ENCODE measurements at regions not wholly inside any gene's neighbourhood (a gene's known extent, or its start where the extent isn't known, plus 50 kb on each side); places are given as distances from the start of the nearest gene placed in this dataset.

DNA sequence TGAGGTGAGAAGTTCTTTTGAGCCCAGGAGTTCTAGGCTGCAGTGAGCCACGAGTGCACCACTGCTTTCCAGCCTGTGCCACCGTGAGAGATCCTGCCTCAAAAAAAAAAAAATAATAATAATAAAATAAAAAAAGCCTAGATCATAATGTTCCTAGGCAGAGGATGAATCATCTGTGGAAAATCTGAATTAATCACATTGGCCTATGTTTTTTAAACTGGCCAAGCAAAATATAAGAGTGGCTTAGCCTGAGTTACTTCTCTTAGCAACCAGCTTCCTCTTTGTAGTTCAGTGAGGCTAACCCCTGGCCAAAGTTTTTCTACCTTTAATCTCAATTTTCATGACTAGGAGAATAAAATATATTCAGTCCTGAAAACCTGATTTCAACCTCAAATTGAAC is 614.6 kb downstream of the PPP4R3C start:
- TF ChIP-seq TCF12 (IDR thresholded peaks at IDR 0.05; ENCODE audit: low read depth) = no peak
- TF ChIP-seq FOXM1 (IDR thresholded peaks at IDR 0.05; ENCODE audit: borderline replicate concordance, low read depth) = no peak
- no peak for TF ChIP-seq EGR1 (IDR thresholded peaks at IDR 0.05)
- no peak for TF ChIP-seq YY1 (IDR thresholded peaks at IDR 0.05; ENCODE audit: low read depth)
- TF ChIP-seq, protein P1, sequence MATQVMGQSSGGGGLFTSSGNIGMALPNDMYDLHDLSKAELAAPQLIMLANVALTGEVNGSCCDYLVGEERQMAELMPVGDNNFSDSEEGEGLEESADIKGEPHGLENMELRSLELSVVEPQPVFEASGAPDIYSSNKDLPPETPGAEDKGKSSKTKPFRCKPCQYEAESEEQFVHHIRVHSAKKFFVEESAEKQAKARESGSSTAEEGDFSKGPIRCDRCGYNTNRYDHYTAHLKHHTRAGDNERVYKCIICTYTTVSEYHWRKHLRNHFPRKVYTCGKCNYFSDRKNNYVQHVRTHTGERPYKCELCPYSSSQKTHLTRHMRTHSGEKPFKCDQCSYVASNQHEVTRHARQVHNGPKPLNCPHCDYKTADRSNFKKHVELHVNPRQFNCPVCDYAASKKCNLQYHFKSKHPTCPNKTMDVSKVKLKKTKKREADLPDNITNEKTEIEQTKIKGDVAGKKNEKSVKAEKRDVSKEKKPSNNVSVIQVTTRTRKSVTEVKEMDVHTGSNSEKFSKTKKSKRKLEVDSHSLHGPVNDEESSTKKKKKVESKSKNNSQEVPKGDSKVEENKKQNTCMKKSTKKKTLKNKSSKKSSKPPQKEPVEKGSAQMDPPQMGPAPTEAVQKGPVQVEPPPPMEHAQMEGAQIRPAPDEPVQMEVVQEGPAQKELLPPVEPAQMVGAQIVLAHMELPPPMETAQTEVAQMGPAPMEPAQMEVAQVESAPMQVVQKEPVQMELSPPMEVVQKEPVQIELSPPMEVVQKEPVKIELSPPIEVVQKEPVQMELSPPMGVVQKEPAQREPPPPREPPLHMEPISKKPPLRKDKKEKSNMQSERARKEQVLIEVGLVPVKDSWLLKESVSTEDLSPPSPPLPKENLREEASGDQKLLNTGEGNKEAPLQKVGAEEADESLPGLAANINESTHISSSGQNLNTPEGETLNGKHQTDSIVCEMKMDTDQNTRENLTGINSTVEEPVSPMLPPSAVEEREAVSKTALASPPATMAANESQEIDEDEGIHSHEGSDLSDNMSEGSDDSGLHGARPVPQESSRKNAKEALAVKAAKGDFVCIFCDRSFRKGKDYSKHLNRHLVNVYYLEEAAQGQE (IDR thresholded peaks at IDR 0.05; ENCODE audit: low read depth) = no peak
- no peak for TF ChIP-seq EP300 (IDR thresholded peaks at IDR 0.05; ENCODE audit: borderline replicate concordance)
- TF ChIP-seq RAD21 (IDR thresholded peaks at IDR 0.05; ENCODE audit: low read depth) = no peak
- TF ChIP-seq, protein P2, sequence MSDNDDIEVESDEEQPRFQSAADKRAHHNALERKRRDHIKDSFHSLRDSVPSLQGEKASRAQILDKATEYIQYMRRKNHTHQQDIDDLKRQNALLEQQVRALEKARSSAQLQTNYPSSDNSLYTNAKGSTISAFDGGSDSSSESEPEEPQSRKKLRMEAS (IDR thresholded peaks at IDR 0.05) = no peak
- TF ChIP-seq, protein P3, sequence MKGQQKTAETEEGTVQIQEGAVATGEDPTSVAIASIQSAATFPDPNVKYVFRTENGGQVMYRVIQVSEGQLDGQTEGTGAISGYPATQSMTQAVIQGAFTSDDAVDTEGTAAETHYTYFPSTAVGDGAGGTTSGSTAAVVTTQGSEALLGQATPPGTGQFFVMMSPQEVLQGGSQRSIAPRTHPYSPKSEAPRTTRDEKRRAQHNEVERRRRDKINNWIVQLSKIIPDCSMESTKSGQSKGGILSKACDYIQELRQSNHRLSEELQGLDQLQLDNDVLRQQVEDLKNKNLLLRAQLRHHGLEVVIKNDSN (IDR thresholded peaks at IDR 0.05) = no peak
- no peak for TF ChIP-seq CEBPB (IDR thresholded peaks at IDR 0.05)
- TF ChIP-seq TAF1 (IDR thresholded peaks at IDR 0.05; ENCODE audit: low read depth) = no peak
- no peak for TF ChIP-seq ZBTB7A (IDR thresholded peaks at IDR 0.05; ENCODE audit: low read depth)
- TF ChIP-seq CREB1 (IDR thresholded peaks at IDR 0.05; ENCODE audit: low read depth) = no peak
- no peak for TF ChIP-seq TEAD4 (IDR thresholded peaks at IDR 0.05)

All from Ishikawa (cell line).